ENCODE measurements at regions not wholly inside any gene's neighbourhood (a gene's known extent, or its start where the extent isn't known, plus 50 kb on each side); places are given as distances from the start of the nearest gene placed in this dataset.
A peak's percentile ranks its signal among the peaks of the same experiment; 100 is the strongest.

DNA sequence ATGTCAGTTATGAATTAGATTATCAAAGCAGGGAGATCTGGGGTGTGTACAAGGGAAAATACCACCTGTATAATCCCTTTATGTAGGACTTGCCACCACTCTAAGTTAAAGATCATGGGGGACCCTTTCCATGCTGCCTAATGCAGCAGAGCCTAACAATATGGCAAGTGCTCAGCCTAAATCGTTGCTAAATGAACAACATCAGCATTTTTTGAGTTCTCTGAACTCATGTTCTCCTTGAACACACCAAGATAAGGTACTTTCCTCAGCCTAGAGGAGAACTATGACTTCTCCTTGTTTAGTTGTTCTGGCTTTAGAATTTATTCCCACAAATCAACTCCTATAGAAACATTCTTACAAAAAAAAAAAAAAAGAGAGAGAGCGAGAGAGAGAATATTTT, 177.0 kb downstream of the DUSP10 start:
- ATAC-seq (no peak), DNase-seq (ENCODE audit: low spot score) (no peak), FAIRE-seq (no peak)
- H3K4me1 ChIP-seq (ENCODE audit: insufficient read depth, low read length), result no peaks in the 10 kb centered on the region
- H3K27me3 ChIP-seq (ENCODE audit: control insufficient read depth in 1 of 2, insufficient read depth in 2 of 2, low read length in 2 of 2), result no peaks in the 10 kb centered on the region; a peak in 1 of 5 replicates
- no peak overlapping the region for H3K9ac ChIP-seq (ENCODE audit: insufficient read depth, low read depth, low read length)
- CTCF ChIA-PET (ENCODE audit: low intra/inter-chr PET ratio, low total read pairs), result no interaction called here
- TF ChIP-seq ZNF564 (CRISPR knock-in tag; IDR thresholded peaks at IDR 0.05) (no peak), MAFK (conservative IDR thresholded peaks at IDR 0.05 in 1 of 2, IDR thresholded peaks at IDR 0.05 in 1 of 2; ENCODE audit: low read length in 2 of 2) (peak; percentile 74 to 75), MAFF (IDR thresholded peaks at IDR 0.05; ENCODE audit: low read depth, low read length) (peak; percentile 58; the same call in 1 of the 2 replicates)
- no peak overlapping the region for H3K4me2 ChIP-seq (ENCODE audit: low read depth, low read length)
- POLR2A ChIA-PET, result no interaction called here
- no peak overlapping the region for H3K27ac ChIP-seq (ENCODE audit: extremely low read length, insufficient read depth, low read length)
- 20% methylated on average over 2 of the region's 2 CpGs for WGBS (ENCODE audit: low lambda C conversion rate)
- no TSS peak for BruUV-seq (replicated peaks)
- no peaks in the 10 kb centered on the region for H3K79me2 ChIP-seq (ENCODE audit: insufficient read depth, low read length)
- in situ Hi-C loops (cut with HindIII; ENCODE audit: extremely low pct_ligation_motif_present, low pct_unique_long_range_greater_than_20kb) (no loop called here), intact Hi-C loops (cut with micrococcal nuclease; ENCODE audit: unreplicated experiment) (no loop called here)
- no peak overlapping the region for H2AFZ ChIP-seq (ENCODE audit: low read length)
- no peaks in the 10 kb centered on the region for H3K9me3 ChIP-seq (ENCODE audit: low read length)
- no peaks in the 10 kb centered on the region for H3K36me3 ChIP-seq (replicated peaks in 1 of 2; ENCODE audit: control insufficient read depth in 1 of 2, insufficient read depth in 2 of 2, low read length in 2 of 2)
- no peaks in the 10 kb centered on the region for H4K20me1 ChIP-seq (ENCODE audit: insufficient read depth, low read length)
- no peak overlapping the region for H3K4me3 ChIP-seq (replicated peaks in 1 of 3; ENCODE audit: insufficient read depth in 1 of 3, low read depth in 2 of 3, low read length in 3 of 3)

DNA sequence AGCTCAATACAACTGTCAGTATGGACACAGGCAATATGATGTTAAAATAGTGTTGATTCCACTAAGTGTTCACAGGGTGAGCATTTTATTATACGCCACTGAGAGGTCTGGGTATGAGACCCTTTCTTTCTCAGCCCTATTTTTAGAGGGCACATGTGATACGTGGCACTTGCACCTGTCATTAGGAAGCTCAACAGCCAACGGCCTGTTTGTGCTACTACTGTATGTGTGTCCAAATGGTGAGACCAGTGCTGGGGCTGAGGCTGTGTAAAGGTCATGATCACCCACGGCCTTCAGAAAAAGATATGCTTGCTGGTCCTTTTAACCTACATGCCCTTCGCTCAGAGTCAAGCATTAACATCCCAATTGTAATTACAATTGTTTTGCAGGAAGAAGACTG, 176.2 kb downstream of the DUSP10 start:
- no peaks in the 10 kb centered on the region for H4K20me1 ChIP-seq (ENCODE audit: insufficient read depth, low read length)
- H3K4me2 ChIP-seq (ENCODE audit: low read depth, low read length), result no peak overlapping the region
- H2AFZ ChIP-seq (ENCODE audit: low read length), result no peak overlapping the region
- H3K79me2 ChIP-seq (ENCODE audit: insufficient read depth, low read length), result no peaks in the 10 kb centered on the region
- intact Hi-C loops (cut with micrococcal nuclease; ENCODE audit: unreplicated experiment) (no loop called here), in situ Hi-C loops (cut with HindIII; ENCODE audit: extremely low pct_ligation_motif_present, low pct_unique_long_range_greater_than_20kb) (no loop called here)
- ChIA-PET POLR2A (no interaction called here), CTCF (ENCODE audit: low intra/inter-chr PET ratio, low total read pairs) (no interaction called here)
- FAIRE-seq (no peak), DNase-seq (ENCODE audit: low spot score) (no peak), ATAC-seq (no peak)
- no peaks in the 10 kb centered on the region for H3K27me3 ChIP-seq (ENCODE audit: control insufficient read depth in 1 of 2, insufficient read depth in 2 of 2, low read length in 2 of 2)
- no peak for TF ChIP-seq ZNF10 (CRISPR knock-in tag; IDR thresholded peaks at IDR 0.05; ENCODE audit: borderline replicate concordance, low read depth)
- no peak for TF ChIP-seq KDM5A (IDR thresholded peaks at IDR 0.05; ENCODE audit: borderline replicate concordance, low read length)
- TF ChIP-seq MATR3 (CRISPR knock-in tag; IDR thresholded peaks at IDR 0.05), result no peak
- TF ChIP-seq, protein P1, sequence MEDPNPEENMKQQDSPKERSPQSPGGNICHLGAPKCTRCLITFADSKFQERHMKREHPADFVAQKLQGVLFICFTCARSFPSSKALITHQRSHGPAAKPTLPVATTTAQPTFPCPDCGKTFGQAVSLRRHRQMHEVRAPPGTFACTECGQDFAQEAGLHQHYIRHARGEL (CRISPR knock-in tag; IDR thresholded peaks at IDR 0.05), result no peak
- TF ChIP-seq ZBTB7A (CRISPR knock-in tag; IDR thresholded peaks at IDR 0.05), result no peak
- TF ChIP-seq, protein P2, sequence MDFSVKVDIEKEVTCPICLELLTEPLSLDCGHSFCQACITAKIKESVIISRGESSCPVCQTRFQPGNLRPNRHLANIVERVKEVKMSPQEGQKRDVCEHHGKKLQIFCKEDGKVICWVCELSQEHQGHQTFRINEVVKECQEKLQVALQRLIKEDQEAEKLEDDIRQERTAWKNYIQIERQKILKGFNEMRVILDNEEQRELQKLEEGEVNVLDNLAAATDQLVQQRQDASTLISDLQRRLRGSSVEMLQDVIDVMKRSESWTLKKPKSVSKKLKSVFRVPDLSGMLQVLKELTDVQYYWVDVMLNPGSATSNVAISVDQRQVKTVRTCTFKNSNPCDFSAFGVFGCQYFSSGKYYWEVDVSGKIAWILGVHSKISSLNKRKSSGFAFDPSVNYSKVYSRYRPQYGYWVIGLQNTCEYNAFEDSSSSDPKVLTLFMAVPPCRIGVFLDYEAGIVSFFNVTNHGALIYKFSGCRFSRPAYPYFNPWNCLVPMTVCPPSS (IDR thresholded peaks at IDR 0.05), result no peak
- TF ChIP-seq SMYD3 (CRISPR knock-in tag; IDR thresholded peaks at IDR 0.05), result no peak
- TF ChIP-seq, protein P3, sequence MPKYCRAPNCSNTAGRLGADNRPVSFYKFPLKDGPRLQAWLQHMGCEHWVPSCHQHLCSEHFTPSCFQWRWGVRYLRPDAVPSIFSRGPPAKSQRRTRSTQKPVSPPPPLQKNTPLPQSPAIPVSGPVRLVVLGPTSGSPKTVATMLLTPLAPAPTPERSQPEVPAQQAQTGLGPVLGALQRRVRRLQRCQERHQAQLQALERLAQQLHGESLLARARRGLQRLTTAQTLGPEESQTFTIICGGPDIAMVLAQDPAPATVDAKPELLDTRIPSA (CRISPR knock-in tag; IDR thresholded peaks at IDR 0.05; ENCODE audit: borderline replicate concordance), result no peak
- TF ChIP-seq MXI1 (IDR thresholded peaks at IDR 0.05; ENCODE audit: borderline replicate concordance, low read depth, low read length), result no peak
- no peak for TF ChIP-seq POLR2G (IDR thresholded peaks at IDR 0.05; ENCODE audit: low read depth, low read length)
- no peak for TF ChIP-seq HNRNPL (IDR thresholded peaks at IDR 0.05; ENCODE audit: low read depth, low read length)
- no peak for TF ChIP-seq ZBTB3 (CRISPR knock-in tag; IDR thresholded peaks at IDR 0.05; ENCODE audit: borderline replicate concordance, low read depth)
- TF ChIP-seq TCF7 (IDR thresholded peaks at IDR 0.05; ENCODE audit: low read depth), result no peak
- TF ChIP-seq NR2C2 (CRISPR knock-in tag; IDR thresholded peaks at IDR 0.05; ENCODE audit: borderline replicate concordance), result no peak
- TF ChIP-seq PTBP1 (IDR thresholded peaks at IDR 0.05; ENCODE audit: low read depth, low read length, poor library complexity, severe bottlenecking), result no peak
- no peak for TF ChIP-seq MYC (CRISPR knock-in tag; IDR thresholded peaks at IDR 0.05; ENCODE audit: borderline replicate concordance)
- no TSS peak for BruUV-seq (replicated peaks)
- WGBS (ENCODE audit: low lambda C conversion rate), result 0% methylated on average over 5 of the region's 5 CpGs
- H3K27ac ChIP-seq (ENCODE audit: extremely low read length, insufficient read depth, low read length), result no peak overlapping the region
- H3K36me3 ChIP-seq (replicated peaks in 1 of 2; ENCODE audit: control insufficient read depth in 1 of 2, insufficient read depth in 2 of 2, low read length in 2 of 2), result no peaks in the 10 kb centered on the region
- no peak overlapping the region for H3K9ac ChIP-seq (ENCODE audit: insufficient read depth, low read depth, low read length)
- H3K9me3 ChIP-seq (ENCODE audit: low read length), result no peaks in the 10 kb centered on the region
- H3K4me1 ChIP-seq (ENCODE audit: insufficient read depth, low read length), result no peaks in the 10 kb centered on the region
- no peak overlapping the region for H3K4me3 ChIP-seq (replicated peaks in 1 of 3; ENCODE audit: insufficient read depth in 1 of 3, low read depth in 2 of 3, low read length in 3 of 3)

Measured in HepG2 (cell line).